ENCODE measurements at regions not wholly inside any gene's neighbourhood (a gene's known extent, or its start where the extent isn't known, plus 50 kb on each side); places are given as distances from the start of the nearest gene placed in this dataset.

- TF ChIP-seq TAF1 (IDR thresholded peaks at IDR 0.05; ENCODE audit: low read depth) (no peak), SMC3 (conservative IDR thresholded peaks at IDR 0.05; ENCODE audit: poor library complexity) (no peak), REST (IDR thresholded peaks at IDR 0.05; ENCODE audit: borderline replicate concordance) (no peak), CTCF (IDR thresholded peaks at IDR 0.05; ENCODE audit: poor library complexity, severe bottlenecking) (no peak), POLR2AphosphoS5 (IDR thresholded peaks at IDR 0.05) (no peak), MXI1 (conservative IDR thresholded peaks at IDR 0.05; ENCODE audit: poor library complexity, severe bottlenecking) (no peak), RAD21 (conservative IDR thresholded peaks at IDR 0.05) (no peak), EZH2 (IDR thresholded peaks at IDR 0.05; ENCODE audit: borderline replicate concordance, insufficient read depth, low read length, poor library complexity, severe bottlenecking) (no peak), EP300 (conservative IDR thresholded peaks at IDR 0.05; ENCODE audit: poor library complexity, severe bottlenecking) (no peak)
- H4K20me1 ChIP-seq (ENCODE audit: insufficient read depth) = no peaks in the 10 kb centered on the region
- H3K27ac ChIP-seq (ENCODE audit: low read length) = no peak overlapping the region
- no peaks in the 10 kb centered on the region for H3K27me3 ChIP-seq (ENCODE audit: insufficient read depth, low read depth, low read length)
- no peaks in the 10 kb centered on the region for H3K9me2 ChIP-seq (ENCODE audit: insufficient read depth, low read length)
- no peak overlapping the region for H2AFZ ChIP-seq (ENCODE audit: low read depth, low read length)
- no peak overlapping the region for H3K4me3 ChIP-seq (ENCODE audit: low read length)
- H3K9me3 ChIP-seq (ENCODE audit: low read length) = no peaks in the 10 kb centered on the region
- no peaks in the 10 kb centered on the region for H3K36me3 ChIP-seq (ENCODE audit: insufficient read depth, low read length)
- no peaks in the 10 kb centered on the region for H3K79me2 ChIP-seq (replicated peaks; ENCODE audit: insufficient read depth, low read length)
- H3F3A ChIP-seq (ENCODE audit: insufficient read depth, low read length, poor library complexity, severe bottlenecking) = no peaks in the 10 kb centered on the region
- H3K9ac ChIP-seq (ENCODE audit: low read length) = no peak overlapping the region
- no peak overlapping the region for H3K4me2 ChIP-seq (ENCODE audit: low read length)
Observed at GRCh38 chr6:156046268-156046665, 590.6 kb upstream of the NOX3 start.

GRCh38 chr6:156045401-156046267, 590.0 kb upstream of the NOX3 start:
- H3K9ac ChIP-seq (ENCODE audit: low read length) = no peak overlapping the region
- H3K9me3 ChIP-seq (ENCODE audit: low read length) = no peaks in the 10 kb centered on the region
- no peaks in the 10 kb centered on the region for H3K9me2 ChIP-seq (ENCODE audit: insufficient read depth, low read length)
- no peaks in the 10 kb centered on the region for H3F3A ChIP-seq (ENCODE audit: insufficient read depth, low read length, poor library complexity, severe bottlenecking)
- H3K4me3 ChIP-seq (ENCODE audit: low read length) = no peak overlapping the region
- no peaks in the 10 kb centered on the region for H4K20me1 ChIP-seq (ENCODE audit: insufficient read depth)
- H3K4me2 ChIP-seq (ENCODE audit: low read length) = no peak overlapping the region
- H3K79me2 ChIP-seq (replicated peaks; ENCODE audit: insufficient read depth, low read length) = no peaks in the 10 kb centered on the region
- TF ChIP-seq TAF1 (IDR thresholded peaks at IDR 0.05; ENCODE audit: low read depth) (no peak), REST (IDR thresholded peaks at IDR 0.05; ENCODE audit: borderline replicate concordance) (no peak), SMC3 (conservative IDR thresholded peaks at IDR 0.05; ENCODE audit: poor library complexity) (no peak), CTCF (IDR thresholded peaks at IDR 0.05; ENCODE audit: poor library complexity, severe bottlenecking) (no peak), MXI1 (conservative IDR thresholded peaks at IDR 0.05; ENCODE audit: poor library complexity, severe bottlenecking) (no peak), RAD21 (conservative IDR thresholded peaks at IDR 0.05) (no peak), EZH2 (IDR thresholded peaks at IDR 0.05; ENCODE audit: borderline replicate concordance, insufficient read depth, low read length, poor library complexity, severe bottlenecking) (no peak), EP300 (conservative IDR thresholded peaks at IDR 0.05; ENCODE audit: poor library complexity, severe bottlenecking) (no peak), POLR2AphosphoS5 (IDR thresholded peaks at IDR 0.05) (no peak)
- no peaks in the 10 kb centered on the region for H3K27me3 ChIP-seq (ENCODE audit: insufficient read depth, low read depth, low read length)
- no peak overlapping the region for H2AFZ ChIP-seq (ENCODE audit: low read depth, low read length)
- no peak overlapping the region for H3K27ac ChIP-seq (ENCODE audit: low read length)
- H3K36me3 ChIP-seq (ENCODE audit: insufficient read depth, low read length) = no peaks in the 10 kb centered on the region

Data from neural cell (in vitro differentiated cells).